GM21447 (cell line): ENCODE measurements at regions not wholly inside any gene's neighbourhood (a gene's known extent, or its start where the extent isn't known, plus 50 kb on each side); places are given as distances from the start of the nearest gene placed in this dataset.
"Not testable (repeated sequence)": the region's sequence is repeated elsewhere in the genome, so short reads cannot be mapped to it uniquely, and the experiment has no call there.

Source experiments
- ATAC-seq: cut with Tn5 transposase; IDR thresholded peaks from one replicate; pipeline ENCODE4 v1.9.1; 2021; ENCODE audit not compliant: unreplicated experiment

- ATAC-seq, result not testable (repeated sequence)
Observed at GRCh38 chr12:131447636-131448035, 263.3 kb upstream of the SFSWAP start.

- ATAC-seq, result no peak
Observed at GRCh38 chr12:131448254-131448795, 262.6 kb upstream of the SFSWAP start.

GRCh38 chr12:131449027-131449426, 261.9 kb upstream of the SFSWAP start:
- ATAC-seq, result no peak

DNA sequence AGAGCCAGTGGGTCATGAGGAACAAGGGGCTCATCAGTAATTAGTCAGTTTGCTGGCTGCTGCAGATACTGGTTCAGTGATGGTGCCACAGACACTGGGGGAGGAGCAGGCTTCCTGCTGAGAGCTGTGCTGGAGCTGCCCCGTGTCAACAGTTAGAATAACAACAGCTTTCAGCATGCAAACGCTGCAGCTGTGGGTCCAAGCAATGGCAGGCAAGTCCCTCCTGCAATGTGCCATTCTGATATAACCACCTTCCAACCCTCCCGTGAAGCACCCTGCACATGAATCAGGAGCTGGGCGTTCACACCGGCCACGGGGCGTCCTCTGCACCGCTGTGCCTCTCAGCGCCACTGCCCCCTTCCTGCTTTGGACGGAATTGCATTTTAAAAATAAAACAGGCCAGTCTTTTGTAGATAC, 258.4 kb upstream of the SFSWAP start:
- no peak for ATAC-seq

DNA sequence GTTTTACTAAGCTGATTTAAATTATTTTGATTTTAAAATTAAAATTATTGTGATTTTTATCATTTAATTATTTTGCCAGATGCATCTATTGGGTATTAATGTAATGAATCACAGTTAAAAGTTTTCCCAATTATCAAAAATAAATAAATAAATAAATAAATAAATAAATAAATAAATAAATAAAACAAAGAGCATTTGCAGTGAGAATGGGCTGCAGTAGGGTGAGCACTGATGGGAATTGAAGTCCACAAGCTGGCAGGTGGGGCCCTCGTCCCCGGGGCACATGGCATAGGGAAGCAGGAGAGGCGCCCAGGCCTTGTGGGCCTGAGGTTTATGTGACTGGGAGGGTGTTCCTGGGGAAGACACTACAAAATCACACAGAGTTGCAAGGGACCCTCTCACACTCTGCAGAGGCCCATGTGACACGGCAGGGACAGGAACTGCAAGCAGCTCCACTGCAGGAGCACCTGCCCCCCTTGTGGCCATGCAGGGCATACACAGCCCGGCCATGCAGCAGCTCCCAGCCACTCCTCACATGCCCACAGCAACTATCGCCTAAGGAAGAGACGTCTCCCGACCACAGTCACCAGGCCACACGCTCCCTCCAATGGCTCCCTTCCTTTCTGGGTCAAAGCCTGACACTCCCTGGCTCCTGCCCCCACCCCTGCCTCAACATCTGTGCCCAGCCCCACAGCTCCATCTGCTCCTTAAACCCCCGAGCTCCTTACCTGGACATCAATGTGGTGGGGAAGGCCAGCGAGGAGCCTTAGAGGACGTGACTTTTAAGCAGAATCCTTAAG, 256.3 kb upstream of the SFSWAP start:
- ATAC-seq, result peak; percentile 81

GRCh38 chr12:131455218-131455506, 255.7 kb upstream of the SFSWAP start:
- no peak for ATAC-seq

DNA sequence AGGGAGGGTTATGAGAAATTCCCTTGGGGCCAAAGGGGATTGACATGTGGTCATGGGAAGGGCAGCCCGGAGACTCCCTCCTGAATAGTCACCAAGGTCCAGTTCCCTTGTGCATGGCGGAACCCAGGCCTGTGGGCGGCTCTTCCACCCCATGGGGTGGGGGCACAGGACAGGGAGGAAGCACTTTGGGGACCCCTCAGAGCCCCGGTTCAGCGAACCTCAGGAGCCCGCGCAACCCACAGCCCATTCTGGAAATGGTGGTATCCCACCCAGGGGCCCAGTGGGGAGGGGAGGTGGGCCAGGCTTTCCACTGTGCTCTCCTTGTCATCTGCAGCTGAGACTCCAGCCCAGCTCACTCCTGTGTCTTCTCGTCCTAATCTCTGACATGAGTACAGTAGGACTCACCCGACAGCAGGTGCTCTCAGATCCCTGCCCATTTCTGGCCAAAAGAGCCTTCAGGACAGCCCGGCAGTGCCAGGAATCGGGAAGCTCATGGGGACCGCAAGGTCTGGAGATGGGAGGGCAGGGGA, 255.2 kb upstream of the SFSWAP start:
- ATAC-seq, result no peak

- no peak for ATAC-seq
Observed at GRCh38 chr12:131456301-131457027, 254.4 kb upstream of the SFSWAP start.

GRCh38 chr12:131457028-131457310, 253.9 kb upstream of the SFSWAP start:
- ATAC-seq, result no peak

GRCh38 chr12:131457331-131458047, 253.4 kb upstream of the SFSWAP start:
- ATAC-seq, result no peak

DNA sequence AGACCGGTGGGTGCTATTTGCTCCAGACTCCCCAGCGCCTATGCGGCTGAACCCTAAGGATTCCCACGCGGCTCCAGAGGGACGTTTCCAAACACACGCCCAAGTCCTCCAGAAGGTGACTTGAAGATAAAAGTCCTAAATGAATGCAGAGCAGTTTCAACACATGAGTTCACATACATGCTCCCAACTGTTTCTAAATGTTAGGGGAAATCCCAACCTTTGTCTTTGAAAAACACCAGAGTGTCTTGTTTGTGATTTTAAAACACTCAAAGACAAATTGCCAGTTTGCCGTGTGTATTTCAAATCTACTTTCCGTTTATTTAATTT, 252.9 kb upstream of the SFSWAP start:
- ATAC-seq, result no peak

DNA sequence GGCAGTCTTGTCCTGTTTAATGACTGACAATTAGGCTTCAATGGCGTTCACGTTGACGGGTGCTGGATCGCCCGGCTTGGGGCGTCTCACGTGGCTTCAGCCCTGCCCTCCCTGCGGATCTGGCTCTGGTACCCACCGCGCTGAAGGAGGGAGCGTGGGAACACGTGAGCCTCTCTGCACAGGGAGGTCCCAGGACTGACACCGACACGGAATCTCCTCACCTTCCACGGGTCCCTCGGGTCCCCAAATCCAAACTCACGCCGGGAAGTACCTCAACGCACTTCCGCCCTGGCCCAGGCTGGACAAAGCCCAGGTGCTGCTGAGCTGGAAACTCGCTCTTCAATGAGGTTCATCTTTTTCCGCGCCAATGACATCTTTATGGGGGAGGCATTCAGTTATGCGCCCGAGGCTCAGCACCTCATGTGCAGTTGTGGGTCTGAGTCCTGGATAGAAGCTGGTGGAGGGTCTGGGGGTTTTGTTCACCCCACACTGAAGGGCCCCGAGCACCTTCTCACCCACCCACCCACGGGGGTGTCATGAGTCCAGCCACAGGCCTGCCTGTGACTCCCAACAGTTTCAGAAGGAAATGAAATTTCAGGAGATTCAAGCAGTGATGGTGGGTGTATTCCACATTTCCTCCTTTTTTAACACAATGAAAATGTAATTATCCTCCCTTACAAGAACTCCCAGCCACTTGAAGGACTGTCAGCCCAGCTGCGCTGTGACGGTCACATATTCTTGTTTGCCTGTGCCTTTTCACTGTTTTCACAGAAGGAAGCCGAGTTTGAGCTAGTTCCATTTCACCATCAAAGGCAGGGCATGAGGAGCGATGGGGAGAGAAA, 251.7 kb upstream of the SFSWAP start:
- no peak for ATAC-seq

GRCh38 chr12:131459773-131460365, 251.0 kb upstream of the SFSWAP start:
- no peak for ATAC-seq

DNA sequence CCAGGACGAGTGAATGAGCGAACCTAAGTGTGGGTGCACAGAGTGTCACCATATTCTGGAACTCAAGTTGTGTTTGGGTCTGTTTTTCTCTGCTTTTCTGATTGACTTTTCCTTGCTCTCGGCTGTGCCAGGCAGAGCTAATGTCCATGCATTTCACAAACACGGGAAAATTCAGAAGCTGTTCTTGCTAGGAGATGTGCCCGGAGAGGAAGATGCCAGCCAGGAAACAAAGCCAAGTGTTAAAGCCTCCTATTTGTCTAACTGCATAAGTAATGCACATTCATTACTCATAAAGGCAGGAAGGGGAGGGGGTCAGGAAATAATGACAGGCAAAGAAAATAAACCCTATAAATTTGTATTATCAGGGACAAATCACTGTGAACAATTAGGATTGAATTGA, 250.4 kb upstream of the SFSWAP start:
- no peak for ATAC-seq

- ATAC-seq, result no peak
Observed at GRCh38 chr12:131461096-131461495, 249.8 kb upstream of the SFSWAP start.

DNA sequence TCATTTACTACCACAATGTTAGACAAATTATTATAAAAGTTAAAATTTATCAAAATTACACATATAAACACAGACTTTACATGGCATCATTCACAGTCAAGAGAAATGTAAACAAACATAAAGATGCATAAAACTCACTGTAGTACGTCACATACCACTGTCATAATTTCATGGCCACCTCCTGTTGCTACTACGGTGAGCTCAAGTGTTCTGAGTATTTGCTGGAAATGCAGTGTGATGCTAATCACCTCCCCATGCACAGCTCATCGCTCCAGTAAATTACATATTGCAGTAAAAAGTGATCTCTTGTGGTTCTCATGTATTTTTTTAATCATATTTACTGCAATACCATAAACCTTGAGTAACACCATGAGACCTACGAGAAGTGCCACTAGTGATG, 247.7 kb upstream of the SFSWAP start:
- ATAC-seq, result no peak

GRCh38 chr12:131464081-131464480, 246.8 kb upstream of the SFSWAP start:
- no peak for ATAC-seq

DNA sequence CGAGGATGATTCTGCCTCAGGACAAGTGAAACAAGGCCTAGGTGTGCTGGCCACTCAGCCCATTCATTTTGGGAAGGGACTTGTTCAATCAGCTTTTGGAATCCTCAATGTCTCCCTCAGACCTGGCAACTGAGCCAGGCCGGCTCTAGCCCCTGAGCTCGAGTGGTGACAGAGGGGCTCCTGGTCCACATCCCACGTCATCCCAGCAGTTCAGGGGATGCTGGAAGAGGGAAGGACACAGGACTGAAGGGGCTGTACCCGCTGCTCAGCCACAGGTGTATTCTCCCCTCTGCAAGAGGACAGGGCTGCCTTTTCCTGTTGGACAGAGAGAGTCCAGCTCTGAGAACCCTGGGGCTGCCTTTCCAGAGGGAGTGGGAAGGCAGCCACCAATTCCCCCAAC, 244.6 kb upstream of the SFSWAP start:
- no peak for ATAC-seq

DNA sequence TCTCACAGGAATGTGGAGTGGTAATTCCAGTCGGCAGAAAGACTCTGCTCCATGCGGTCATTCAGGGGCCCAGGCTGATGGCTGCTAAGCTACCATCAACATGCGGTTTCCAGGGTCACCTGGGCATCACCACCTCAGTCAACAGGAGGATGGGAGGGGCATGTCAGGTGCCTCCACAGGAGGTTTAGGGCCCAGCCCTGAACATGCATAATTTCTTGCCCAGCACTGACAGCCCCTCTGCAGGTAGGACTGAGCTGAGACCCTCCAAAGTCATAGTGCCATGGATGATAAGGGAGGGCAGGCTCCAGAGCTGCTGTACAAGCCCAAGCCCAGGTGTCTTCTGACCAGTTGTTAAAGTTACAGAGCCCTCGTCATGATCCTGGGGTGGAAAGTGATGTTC, 244.0 kb upstream of the SFSWAP start:
- no peak for ATAC-seq

- ATAC-seq, result no peak
Observed at GRCh38 chr12:131468206-131468605, 242.7 kb upstream of the SFSWAP start.

- ATAC-seq, result not testable (repeated sequence)
Observed at GRCh38 chr12:131469945-131470344, 240.9 kb upstream of the SFSWAP start.
